ENCODE measurements at regions not wholly inside any gene's neighbourhood (a gene's known extent, or its start where the extent isn't known, plus 50 kb on each side); places are given as distances from the start of the nearest gene placed in this dataset.

GRCh38 chr11:41895081-41895480, 435.6 kb upstream of the LRRC4C start:
- TF ChIP-seq POLR2A (IDR thresholded peaks at IDR 0.05; ENCODE audit: low read depth, low read length) (no peak), CTCF (IDR thresholded peaks at IDR 0.05; ENCODE audit: extremely low read depth in 1 of 2, insufficient read depth in 1 of 2, low read depth in 1 of 2, low read length in 2 of 2) (no peak), EZH2 (IDR thresholded peaks at IDR 0.05; ENCODE audit: borderline replicate concordance, low read depth, low read length, severe bottlenecking) (no peak), MAX (IDR thresholded peaks at IDR 0.05; ENCODE audit: insufficient read depth, insufficient read length) (no peak), FOS (IDR thresholded peaks at IDR 0.05; ENCODE audit: borderline replicate concordance, insufficient read depth, low read length) (no peak), POLR2AphosphoS5 (IDR thresholded peaks at IDR 0.05; ENCODE audit: insufficient read depth, low read depth, low read length) (no peak), GATA2 (IDR thresholded peaks at IDR 0.05; ENCODE audit: insufficient read depth, insufficient read length, low read depth, low read length) (no peak)

Data from endothelial cell of umbilical vein (primary cell).